Hepatocyte (in vitro differentiated cells): ENCODE measurements at regions not wholly inside any gene's neighbourhood (a gene's known extent, or its start where the extent isn't known, plus 50 kb on each side); places are given as distances from the start of the nearest gene placed in this dataset.

Experiments
- DNase-seq: peaks from one replicate; pipeline ENCODE4 v3.0.0-alpha.2; 2016; ENCODE audit warnings: low spot score
- H2AFZ ChIP-seq: fragments of 200-600 bp; sonication (generic); 2 replicates; pipeline ENCODE4 v1.6.0; 2016; ENCODE audit warnings: antibody characterized with exemption, mild to moderate bottlenecking
- H3K27ac ChIP-seq: fragments of 200-600 bp; sonication (generic); 2 replicates; pipeline ENCODE4 v1.5.1; 2016; ENCODE audit warnings: mild to moderate bottlenecking
- H3K27me3 ChIP-seq: fragments of 200-600 bp; sonication (generic); 2 replicates; pipeline ENCODE4 v1.6.1; 2016
- H3K36me3 ChIP-seq: fragments of 200-600 bp; sonication (generic); replicated peaks from 2 replicates; pipeline ENCODE4 v1.5.1; 2016; ENCODE audit warnings: low read depth; ENCODE audit not compliant: insufficient read depth
- H3K4me1 ChIP-seq: fragments of 200-600 bp; sonication (generic); 2 replicates; pipeline ENCODE4 v1.5.1; 2016; ENCODE audit warnings: mild to moderate bottlenecking, moderate library complexity; ENCODE audit not compliant: insufficient read depth
- H3K4me2 ChIP-seq: fragments of 200-600 bp; sonication (generic); 2 replicates; pipeline ENCODE4 v1.6.0; 2016
- H3K4me3 ChIP-seq: fragments of 200-600 bp; sonication (generic); 2 replicates; pipeline ENCODE4 v1.5.1; 2016; ENCODE audit warnings: mild to moderate bottlenecking
- H3K79me2 ChIP-seq: fragments of 200-600 bp; sonication (generic); 2 replicates; pipeline ENCODE4 v1.6.0; 2017; ENCODE audit warnings: mild to moderate bottlenecking
- H3K9me2 ChIP-seq: fragments of 200-600 bp; sonication (generic); replicated peaks from 2 replicates; pipeline ENCODE4 v1.6.0; 2017; ENCODE audit warnings: mild to moderate bottlenecking; ENCODE audit not compliant: insufficient read depth
- H3K9me3 ChIP-seq: fragments of 200-600 bp; sonication (generic); 2 replicates; pipeline ENCODE4 v1.5.1; 2016; ENCODE audit warnings: low read depth, mild to moderate bottlenecking
- H4K20me1 ChIP-seq: fragments of 200-600 bp; sonication (generic); 2 replicates; pipeline ENCODE4 v1.6.0; 2016; ENCODE audit warnings: mild to moderate bottlenecking; ENCODE audit not compliant: insufficient read depth, poor library complexity, severe bottlenecking
- CTCF ChIP-seq: fragments of 200-600 bp; sonication (generic); IDR thresholded peaks from 2 replicates; pipeline ENCODE4 v1.5.1; 2016; ENCODE audit warnings: antibody characterized with exemption, mild to moderate bottlenecking; ENCODE audit not compliant: poor library complexity
- EZH2 ChIP-seq: fragments of 200-600 bp; sonication (generic); IDR thresholded peaks from 2 replicates; pipeline ENCODE4 v1.6.1; 2016; ENCODE audit warnings: antibody characterized with exemption, mild to moderate bottlenecking, borderline replicate concordance
- EZH2phosphoT487 ChIP-seq: fragments of 200-600 bp; sonication (generic); IDR thresholded peaks from one replicate; pipeline ENCODE4 v1.6.1; 2018; ENCODE audit warnings: antibody characterized with exemption, mild to moderate bottlenecking, low read depth, moderate library complexity; ENCODE audit not compliant: unreplicated experiment, severe bottlenecking
- WGBS: methylation state at CpG from one replicate; pipeline ENCODE4 v1.1.6; 2016; ENCODE audit warnings: low lambda C conversion rate; ENCODE audit errors: missing lambda C conversion rate; 5-methylcytosine and 5-hydroxymethylcytosine counted together

- 72% methylated on average over 1 of the region's 1 CpG for WGBS
- no peaks in the 10 kb centered on the region for H3K36me3 ChIP-seq
Measured at GRCh38 chrX:109190542-109190941, 291.3 kb downstream of the GUCY2F start.

GRCh38 chrX:109187473-109188168 is 294.3 kb downstream of the GUCY2F start:
- no peaks in the 10 kb centered on the region for H3K4me1 ChIP-seq
- H3K9me2 ChIP-seq = no peaks in the 10 kb centered on the region
- H3K27me3 ChIP-seq = no peaks in the 10 kb centered on the region
- H2AFZ ChIP-seq = no peak overlapping the region
- H3K9me3 ChIP-seq = no peaks in the 10 kb centered on the region
- H4K20me1 ChIP-seq = no peaks in the 10 kb centered on the region
- no peak overlapping the region for H3K4me3 ChIP-seq
- no peak overlapping the region for H3K4me2 ChIP-seq
- H3K27ac ChIP-seq = no peak overlapping the region
- no peaks in the 10 kb centered on the region for H3K79me2 ChIP-seq
- no peak for DNase-seq
- TF ChIP-seq EZH2 = no peak
- no peak for TF ChIP-seq CTCF
- TF ChIP-seq EZH2phosphoT487 = no peak
- 58% methylated on average over 2 of the region's 2 CpGs for WGBS
- no peaks in the 10 kb centered on the region for H3K36me3 ChIP-seq

More at GRCh38 chrX:109190542-109190941, 291.3 kb downstream of the GUCY2F start:
- Histone ChIP-seq H3K27me3 (no peaks in the 10 kb centered on the region), H3K4me3 (no peak overlapping the region), H3K4me1 (no peaks in the 10 kb centered on the region), H3K79me2 (no peaks in the 10 kb centered on the region), H4K20me1 (no peaks in the 10 kb centered on the region), H3K9me3 (no peaks in the 10 kb centered on the region), H3K9me2 (no peaks in the 10 kb centered on the region), H3K4me2 (no peak overlapping the region), H2AFZ (no peak overlapping the region), H3K27ac (no peak overlapping the region)
- TF ChIP-seq CTCF (no peak), EZH2phosphoT487 (no peak), EZH2 (no peak)
- no peak for DNase-seq

GRCh38 chrX:109186939-109187338 is 294.9 kb downstream of the GUCY2F start:
- no peaks in the 10 kb centered on the region for H3K9me2 ChIP-seq
- no peak for DNase-seq
- no peaks in the 10 kb centered on the region for H3K9me3 ChIP-seq
- H3K27ac ChIP-seq = no peak overlapping the region
- H3K4me2 ChIP-seq = no peak overlapping the region
- H3K79me2 ChIP-seq = no peaks in the 10 kb centered on the region
- H2AFZ ChIP-seq = no peak overlapping the region
- 86% methylated on average over 4 of the region's 4 CpGs for WGBS
- no peak overlapping the region for H3K4me3 ChIP-seq
- no peaks in the 10 kb centered on the region for H3K27me3 ChIP-seq
- TF ChIP-seq EZH2 (no peak), CTCF (no peak), EZH2phosphoT487 (no peak)
- H3K4me1 ChIP-seq = no peaks in the 10 kb centered on the region
- H3K36me3 ChIP-seq = no peaks in the 10 kb centered on the region
- H4K20me1 ChIP-seq = no peaks in the 10 kb centered on the region
